Stomach (tissue), 4 donors: ENCODE measurements at regions not wholly inside any gene's neighbourhood (a gene's known extent, or its start where the extent isn't known, plus 50 kb on each side); places are given as distances from the start of the nearest gene placed in this dataset.

Source experiments
- CTCF ChIP-seq, 7 experiments: fragments of 450-650 bp in 4 of 7; fragments of 200-600 bp in 3 of 7; sonication (generic) in 3 of 7; IDR thresholded peaks; one replicate each; pipeline ENCODE4 v1.5.1; 2016 to 2019; ENCODE audit warnings: antibody characterized with exemption in 7 of 7, control low read depth in 2 of 7, mild to moderate bottlenecking in 1 of 7
- POLR2AphosphoS5 ChIP-seq, 3 donors: sonication (generic); formaldehyde crosslinking; IDR thresholded peaks; one replicate each; pipeline ENCODE4 v1.6.1; 2016; ENCODE audit warnings: antibody characterized with exemption in 3 of 3

DNA sequence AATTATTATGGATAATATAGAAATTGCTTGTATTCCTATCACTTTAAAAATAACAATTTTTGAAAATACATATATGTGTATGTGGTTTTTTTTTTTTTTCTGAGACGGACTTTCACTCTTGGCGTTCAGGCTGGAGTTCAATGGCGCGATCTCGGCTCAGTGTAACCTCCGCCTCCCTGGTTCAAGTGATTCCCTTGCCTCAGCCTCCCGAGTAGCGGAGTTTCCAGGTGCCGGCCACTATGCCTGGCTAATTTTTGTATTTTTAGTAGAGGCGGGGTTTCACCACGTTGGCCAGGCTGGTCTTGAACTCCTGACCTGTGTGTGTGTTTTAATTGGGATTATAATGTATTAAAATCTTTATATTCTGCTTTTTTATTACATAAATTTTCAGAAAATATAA is 97.9 kb upstream of the NUDT6 start:
- TF ChIP-seq CTCF (IDR thresholded peaks at IDR 0.05) (no peak), POLR2AphosphoS5 (IDR thresholded peaks at IDR 0.05) (no peak)
